Astrocyte (in vitro differentiated cells and primary cell): ENCODE measurements at regions not wholly inside any gene's neighbourhood (a gene's known extent, or its start where the extent isn't known, plus 50 kb on each side); places are given as distances from the start of the nearest gene placed in this dataset.

Experiments used
- DNase-seq: peaks from one replicate; pipeline ENCODE4 v3.0.0-alpha.2; 2010; ENCODE audit warnings: low read depth
- FAIRE-seq: peaks from 2 replicates; lab custom pipeline; 2011; peaks lifted over from hg19 to GRCh38; lab: Jason Lieb, UNC
- H2AFZ ChIP-seq: 2 replicates; pipeline ENCODE4 v1.6.0; 2012; ENCODE audit warnings: low read depth, low read length, inconsistent platforms
- H3K27ac ChIP-seq: 2 replicates; pipeline ENCODE4 v1.5.1; 2011; ENCODE audit warnings: low read depth, low read length, inconsistent platforms
- H3K27me3 ChIP-seq: 2 replicates; pipeline ENCODE4 v1.6.0; 2011; ENCODE audit warnings: low read length, inconsistent platforms; ENCODE audit not compliant: insufficient read depth
- H3K36me3 ChIP-seq: 2 replicates; pipeline ENCODE4 v1.5.1; 2011; ENCODE audit warnings: low read length, inconsistent platforms; ENCODE audit not compliant: insufficient read depth
- H3K4me1 ChIP-seq: 2 replicates; pipeline ENCODE4 v1.5.1; 2011; ENCODE audit warnings: low read length, inconsistent platforms; ENCODE audit not compliant: insufficient read depth
- H3K4me2 ChIP-seq: 2 replicates; pipeline ENCODE4 v1.6.0; 2012; ENCODE audit warnings: low read length, inconsistent platforms
- H3K4me3 ChIP-seq: 2 replicates; pipeline ENCODE4 v1.5.1; 2011; ENCODE audit warnings: low read depth, mild to moderate bottlenecking, low read length, inconsistent platforms; ENCODE audit not compliant: insufficient read depth
- H3K79me2 ChIP-seq: 2 replicates; pipeline ENCODE4 v1.6.0; 2012; ENCODE audit warnings: mild to moderate bottlenecking, low read length, inconsistent platforms; ENCODE audit not compliant: insufficient read depth
- H3K9ac ChIP-seq: 2 replicates; pipeline ENCODE4 v1.6.0; 2012; ENCODE audit warnings: mild to moderate bottlenecking, low read length, inconsistent platforms
- H3K9me3 ChIP-seq: 2 replicates; pipeline ENCODE4 v1.5.1; 2012; ENCODE audit warnings: low read depth, mild to moderate bottlenecking, low read length, inconsistent platforms; ENCODE audit not compliant: insufficient read depth
- H4K20me1 ChIP-seq: 2 replicates; pipeline ENCODE4 v1.6.0; 2012; ENCODE audit warnings: low read length, inconsistent platforms; ENCODE audit not compliant: insufficient read depth
- H3K27ac Mint-ChIP-seq: one replicate; pipeline ENCODE4 v1.8.0; 2021; ENCODE audit warnings: mild to moderate bottlenecking, mixed read lengths; ENCODE audit not compliant: unreplicated experiment
- H3K27me3 Mint-ChIP-seq: one replicate; pipeline ENCODE4 v1.8.0; 2021; ENCODE audit warnings: low read depth, mixed read lengths; ENCODE audit not compliant: unreplicated experiment
- H3K36me3 Mint-ChIP-seq: one replicate; pipeline ENCODE4 v1.8.0; 2021; ENCODE audit warnings: low read depth, mixed read lengths; ENCODE audit not compliant: unreplicated experiment
- H3K4me1 Mint-ChIP-seq: one replicate; pipeline ENCODE4 v1.8.0; 2021; ENCODE audit warnings: low read depth, mixed read lengths; ENCODE audit not compliant: unreplicated experiment
- H3K4me3 Mint-ChIP-seq: one replicate; pipeline ENCODE4 v1.8.0; 2021; ENCODE audit warnings: mild to moderate bottlenecking, moderate library complexity, mixed read lengths; ENCODE audit not compliant: unreplicated experiment
- H3K9me3 Mint-ChIP-seq: one replicate; pipeline ENCODE4 v1.8.0; 2021; ENCODE audit warnings: mild to moderate bottlenecking, mixed read lengths; ENCODE audit not compliant: unreplicated experiment
- EZH2 ChIP-seq: IDR thresholded peaks from 2 replicates; pipeline ENCODE4 v1.6.1; 2012; ENCODE audit warnings: mild to moderate bottlenecking, low read length, inconsistent platforms; ENCODE audit not compliant: insufficient read depth
- TF ChIP-seq, protein P1 (sequence below): IDR thresholded peaks from 2 replicates; pipeline ENCODE4 v1.5.1; 2011; ENCODE audit warnings: low read depth, mild to moderate bottlenecking, inconsistent platforms, low read length, moderate library complexity; ENCODE audit not compliant: insufficient read depth

DNA sequence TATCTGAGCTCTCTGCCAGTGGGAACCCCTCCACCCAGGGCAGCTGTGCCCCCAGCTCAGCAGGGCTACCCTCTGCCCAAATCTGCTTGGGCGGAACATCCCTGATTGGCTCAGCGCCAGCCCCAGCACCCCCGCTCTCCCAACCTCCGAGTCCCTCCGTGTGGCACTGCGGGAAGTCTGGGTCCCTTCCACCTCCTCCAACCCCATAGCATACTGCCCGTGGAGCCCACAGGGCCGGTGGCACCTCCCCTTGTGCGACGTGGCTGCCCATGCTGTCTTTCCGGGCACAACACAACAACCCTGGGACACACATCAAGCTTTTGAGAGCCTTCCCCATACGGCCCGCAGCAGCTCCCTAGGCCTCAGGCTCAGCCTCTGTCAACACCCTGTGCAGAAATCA, 55.8 kb upstream of the NCK2 start:
- no peaks in the 10 kb centered on the region for H3K4me1 ChIP-seq
- FAIRE-seq = no peak
- Mint-ChIP-seq H3K4me1 (no peaks in the 10 kb centered on the region), H3K9me3 (no peaks in the 10 kb centered on the region), H3K27ac (no peak overlapping the region), H3K4me3 (no peak overlapping the region), H3K36me3 (no peaks in the 10 kb centered on the region), H3K27me3 (no peaks in the 10 kb centered on the region)
- H3K4me3 ChIP-seq = no peak overlapping the region
- H3K27me3 ChIP-seq = peaks cover 5% of the 10 kb centered on the region
- H3K4me2 ChIP-seq = no peak overlapping the region
- H3K9ac ChIP-seq = no peak overlapping the region
- H3K79me2 ChIP-seq = no peaks in the 10 kb centered on the region
- H3K9me3 ChIP-seq = no peaks in the 10 kb centered on the region
- TF ChIP-seq, protein P1, sequence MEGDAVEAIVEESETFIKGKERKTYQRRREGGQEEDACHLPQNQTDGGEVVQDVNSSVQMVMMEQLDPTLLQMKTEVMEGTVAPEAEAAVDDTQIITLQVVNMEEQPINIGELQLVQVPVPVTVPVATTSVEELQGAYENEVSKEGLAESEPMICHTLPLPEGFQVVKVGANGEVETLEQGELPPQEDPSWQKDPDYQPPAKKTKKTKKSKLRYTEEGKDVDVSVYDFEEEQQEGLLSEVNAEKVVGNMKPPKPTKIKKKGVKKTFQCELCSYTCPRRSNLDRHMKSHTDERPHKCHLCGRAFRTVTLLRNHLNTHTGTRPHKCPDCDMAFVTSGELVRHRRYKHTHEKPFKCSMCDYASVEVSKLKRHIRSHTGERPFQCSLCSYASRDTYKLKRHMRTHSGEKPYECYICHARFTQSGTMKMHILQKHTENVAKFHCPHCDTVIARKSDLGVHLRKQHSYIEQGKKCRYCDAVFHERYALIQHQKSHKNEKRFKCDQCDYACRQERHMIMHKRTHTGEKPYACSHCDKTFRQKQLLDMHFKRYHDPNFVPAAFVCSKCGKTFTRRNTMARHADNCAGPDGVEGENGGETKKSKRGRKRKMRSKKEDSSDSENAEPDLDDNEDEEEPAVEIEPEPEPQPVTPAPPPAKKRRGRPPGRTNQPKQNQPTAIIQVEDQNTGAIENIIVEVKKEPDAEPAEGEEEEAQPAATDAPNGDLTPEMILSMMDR = no peak
- TF ChIP-seq EZH2 = no peak
- no peak overlapping the region for H3K27ac ChIP-seq
- no peaks in the 10 kb centered on the region for H3K36me3 ChIP-seq
- DNase-seq = no peak
- H4K20me1 ChIP-seq = no peaks in the 10 kb centered on the region
- no peak overlapping the region for H2AFZ ChIP-seq

- Mint-ChIP-seq H3K27me3 (no peaks in the 10 kb centered on the region), H3K9me3 (no peaks in the 10 kb centered on the region), H3K4me1 (peaks cover 2% of the 10 kb centered on the region), H3K27ac (no peak overlapping the region), H3K36me3 (no peaks in the 10 kb centered on the region), H3K4me3 (no peak overlapping the region)
- Histone ChIP-seq H3K27me3 (peaks cover 8% of the 10 kb centered on the region), H3K4me3 (no peak overlapping the region), H3K27ac (no peak overlapping the region), H3K4me2 (no peak overlapping the region), H3K4me1 (no peaks in the 10 kb centered on the region), H3K79me2 (no peaks in the 10 kb centered on the region), H3K9ac (no peak overlapping the region), H3K9me3 (no peaks in the 10 kb centered on the region), H3K36me3 (no peaks in the 10 kb centered on the region), H4K20me1 (no peaks in the 10 kb centered on the region), H2AFZ (no peak overlapping the region)
- no peak for DNase-seq
- FAIRE-seq = no peak
- TF ChIP-seq EZH2 = no peak
- TF ChIP-seq, protein P1 = no peak
Observed at GRCh38 chr2:105686588-105686987, 58.1 kb upstream of the NCK2 start.

DNA sequence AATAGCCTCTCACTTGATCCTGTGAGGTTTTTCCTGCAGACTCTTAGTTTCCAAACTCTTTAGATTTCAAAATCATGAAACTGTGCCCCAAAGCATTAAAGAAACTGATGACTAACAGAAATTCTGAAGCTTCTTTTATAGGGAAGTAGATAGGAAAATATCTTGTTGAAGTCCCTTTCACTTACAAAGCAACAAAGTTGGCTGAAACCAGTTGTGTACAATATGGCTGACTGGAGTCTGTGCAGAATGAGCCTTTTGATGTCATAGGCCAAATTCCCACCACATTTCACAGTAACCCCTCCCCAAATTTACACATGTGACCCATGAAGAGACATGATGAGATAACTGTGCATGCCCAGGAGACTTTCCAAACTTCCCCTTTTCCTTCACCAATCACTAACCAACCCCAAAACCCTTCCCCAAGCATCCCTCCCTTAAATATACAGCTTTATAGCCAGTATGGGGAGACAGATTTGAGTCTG, 61.7 kb upstream of the NCK2 start:
- H3K36me3 Mint-ChIP-seq = peaks cover 2% of the 10 kb centered on the region
- no peak overlapping the region for H3K27ac Mint-ChIP-seq
- Histone ChIP-seq H3K4me2 (no peak overlapping the region), H4K20me1 (no peaks in the 10 kb centered on the region), H3K79me2 (no peaks in the 10 kb centered on the region), H3K36me3 (no peaks in the 10 kb centered on the region), H3K9me3 (no peaks in the 10 kb centered on the region), H3K4me1 (no peaks in the 10 kb centered on the region), H2AFZ (no peak overlapping the region), H3K4me3 (no peak overlapping the region), H3K27me3 (peaks cover 6% of the 10 kb centered on the region), H3K9ac (no peak overlapping the region), H3K27ac (no peak overlapping the region)
- H3K4me3 Mint-ChIP-seq = no peak overlapping the region
- H3K27me3 Mint-ChIP-seq = peaks cover 12% of the 10 kb centered on the region
- FAIRE-seq (no peak), DNase-seq (no peak)
- H3K9me3 Mint-ChIP-seq = peaks cover 2% of the 10 kb centered on the region
- TF ChIP-seq, protein P1 = no peak
- no peak for TF ChIP-seq EZH2
- H3K4me1 Mint-ChIP-seq = peaks cover 2% of the 10 kb centered on the region
